ENCODE measurements at regions not wholly inside any gene's neighbourhood (a gene's known extent, or its start where the extent isn't known, plus 50 kb on each side); places are given as distances from the start of the nearest gene placed in this dataset.

DNA sequence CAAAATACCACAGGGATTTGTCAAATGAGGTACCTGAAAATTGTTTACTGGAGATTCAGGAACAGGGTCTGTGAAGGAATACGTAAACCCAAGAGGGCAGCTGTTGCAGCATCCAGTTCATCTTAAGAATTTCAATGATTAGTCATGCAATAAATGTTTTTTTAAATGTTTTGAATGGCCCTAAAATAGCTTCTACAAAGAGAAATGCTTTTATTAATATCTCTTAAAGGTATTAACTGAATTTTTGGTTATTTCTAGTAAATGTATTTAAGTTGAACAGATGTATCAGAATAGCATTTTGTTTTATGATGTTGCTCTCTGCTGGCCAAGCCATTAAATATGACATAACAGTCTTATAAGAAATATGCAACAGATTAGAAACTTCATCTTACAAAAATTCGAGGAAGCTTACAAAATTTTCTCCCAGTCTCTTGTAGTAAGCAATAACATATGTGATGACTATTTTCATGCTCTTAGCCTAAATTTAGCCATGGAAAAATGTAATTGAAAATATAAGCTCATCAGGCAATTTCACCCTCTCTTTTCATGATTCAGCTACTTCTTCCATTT, 863.9 kb downstream of the SUCLG1 start:
- no peaks in the 10 kb centered on the region for H3K4me1 ChIP-seq (ENCODE audit: control insufficient read depth, insufficient read depth, low read length)
- H3K36me3 ChIP-seq (ENCODE audit: control insufficient read depth in 2 of 2, insufficient read depth in 1 of 2, low read length in 2 of 2), result no peaks in the 10 kb centered on the region
- TF ChIP-seq ZNF341 (tag by site-specific recombination; IDR thresholded peaks at IDR 0.05; ENCODE audit: low read depth) (no peak), TRIM28 (IDR thresholded peaks at IDR 0.05; ENCODE audit: borderline replicate concordance, low read length) (no peak), SALL2 (tag by site-specific recombination; IDR thresholded peaks at IDR 0.05; ENCODE audit: borderline replicate concordance) (no peak), ZNF747 (tag by site-specific recombination; IDR thresholded peaks at IDR 0.05) (no peak), ZBTB7A (tag by site-specific recombination; IDR thresholded peaks at IDR 0.05; ENCODE audit: low read depth) (no peak), ZNF664 (tag by site-specific recombination; IDR thresholded peaks at IDR 0.05) (no peak), ZNF707 (tag by site-specific recombination; IDR thresholded peaks at IDR 0.05) (no peak), ZNF184 (tag by site-specific recombination; IDR thresholded peaks at IDR 0.05) (no peak)
- TF ChIP-seq, protein P1, sequence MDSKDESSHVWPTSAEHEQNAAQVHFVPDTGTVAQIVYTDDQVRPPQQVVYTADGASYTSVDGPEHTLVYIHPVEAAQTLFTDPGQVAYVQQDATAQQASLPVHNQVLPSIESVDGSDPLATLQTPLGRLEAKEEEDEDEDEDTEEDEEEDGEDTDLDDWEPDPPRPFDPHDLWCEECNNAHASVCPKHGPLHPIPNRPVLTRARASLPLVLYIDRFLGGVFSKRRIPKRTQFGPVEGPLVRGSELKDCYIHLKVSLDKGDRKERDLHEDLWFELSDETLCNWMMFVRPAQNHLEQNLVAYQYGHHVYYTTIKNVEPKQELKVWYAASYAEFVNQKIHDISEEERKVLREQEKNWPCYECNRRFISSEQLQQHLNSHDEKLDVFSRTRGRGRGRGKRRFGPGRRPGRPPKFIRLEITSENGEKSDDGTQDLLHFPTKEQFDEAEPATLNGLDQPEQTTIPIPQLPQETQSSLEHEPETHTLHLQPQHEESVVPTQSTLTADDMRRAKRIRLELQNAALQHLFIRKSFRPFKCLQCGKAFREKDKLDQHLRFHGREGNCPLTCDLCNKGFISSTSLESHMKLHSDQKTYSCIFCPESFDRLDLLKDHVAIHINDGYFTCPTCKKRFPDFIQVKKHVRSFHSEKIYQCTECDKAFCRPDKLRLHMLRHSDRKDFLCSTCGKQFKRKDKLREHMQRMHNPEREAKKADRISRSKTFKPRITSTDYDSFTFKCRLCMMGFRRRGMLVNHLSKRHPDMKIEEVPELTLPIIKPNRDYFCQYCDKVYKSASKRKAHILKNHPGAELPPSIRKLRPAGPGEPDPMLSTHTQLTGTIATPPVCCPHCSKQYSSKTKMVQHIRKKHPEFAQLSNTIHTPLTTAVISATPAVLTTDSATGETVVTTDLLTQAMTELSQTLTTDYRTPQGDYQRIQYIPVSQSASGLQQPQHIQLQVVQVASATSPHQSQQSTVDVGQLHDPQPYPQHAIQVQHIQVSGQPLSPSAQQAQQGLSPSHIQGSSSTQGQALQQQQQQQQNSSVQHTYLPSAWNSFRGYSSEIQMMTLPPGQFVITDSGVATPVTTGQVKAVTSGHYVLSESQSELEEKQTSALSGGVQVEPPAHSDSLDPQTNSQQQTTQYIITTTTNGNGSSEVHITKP (tag by site-specific recombination; IDR thresholded peaks at IDR 0.05), result no peak
- TF ChIP-seq, protein P2, sequence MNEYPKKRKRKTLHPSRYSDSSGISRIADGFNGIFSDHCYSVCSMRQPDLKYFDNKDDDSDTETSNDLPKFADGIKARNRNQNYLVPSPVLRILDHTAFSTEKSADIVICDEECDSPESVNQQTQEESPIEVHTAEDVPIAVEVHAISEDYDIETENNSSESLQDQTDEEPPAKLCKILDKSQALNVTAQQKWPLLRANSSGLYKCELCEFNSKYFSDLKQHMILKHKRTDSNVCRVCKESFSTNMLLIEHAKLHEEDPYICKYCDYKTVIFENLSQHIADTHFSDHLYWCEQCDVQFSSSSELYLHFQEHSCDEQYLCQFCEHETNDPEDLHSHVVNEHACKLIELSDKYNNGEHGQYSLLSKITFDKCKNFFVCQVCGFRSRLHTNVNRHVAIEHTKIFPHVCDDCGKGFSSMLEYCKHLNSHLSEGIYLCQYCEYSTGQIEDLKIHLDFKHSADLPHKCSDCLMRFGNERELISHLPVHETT (tag by site-specific recombination; IDR thresholded peaks at IDR 0.05), result no peak
- ChIA-PET CTCF (interaction anchor here (0.7 kb wide), 1 partner anchor 1315 kb away, joined by 3 read pairs; no protein-coding TSS in a partner anchor), POLR2A (no interaction called here)
- no peak overlapping the region for H3K4me3 ChIP-seq (ENCODE audit: low read depth, low read length)
- H3K27ac ChIP-seq (ENCODE audit: extremely low read depth, low read depth, low read length), result no peak overlapping the region
- H3K9me3 ChIP-seq (ENCODE audit: control insufficient read depth, insufficient read depth, low read depth, low read length), result no peaks in the 10 kb centered on the region

DNA sequence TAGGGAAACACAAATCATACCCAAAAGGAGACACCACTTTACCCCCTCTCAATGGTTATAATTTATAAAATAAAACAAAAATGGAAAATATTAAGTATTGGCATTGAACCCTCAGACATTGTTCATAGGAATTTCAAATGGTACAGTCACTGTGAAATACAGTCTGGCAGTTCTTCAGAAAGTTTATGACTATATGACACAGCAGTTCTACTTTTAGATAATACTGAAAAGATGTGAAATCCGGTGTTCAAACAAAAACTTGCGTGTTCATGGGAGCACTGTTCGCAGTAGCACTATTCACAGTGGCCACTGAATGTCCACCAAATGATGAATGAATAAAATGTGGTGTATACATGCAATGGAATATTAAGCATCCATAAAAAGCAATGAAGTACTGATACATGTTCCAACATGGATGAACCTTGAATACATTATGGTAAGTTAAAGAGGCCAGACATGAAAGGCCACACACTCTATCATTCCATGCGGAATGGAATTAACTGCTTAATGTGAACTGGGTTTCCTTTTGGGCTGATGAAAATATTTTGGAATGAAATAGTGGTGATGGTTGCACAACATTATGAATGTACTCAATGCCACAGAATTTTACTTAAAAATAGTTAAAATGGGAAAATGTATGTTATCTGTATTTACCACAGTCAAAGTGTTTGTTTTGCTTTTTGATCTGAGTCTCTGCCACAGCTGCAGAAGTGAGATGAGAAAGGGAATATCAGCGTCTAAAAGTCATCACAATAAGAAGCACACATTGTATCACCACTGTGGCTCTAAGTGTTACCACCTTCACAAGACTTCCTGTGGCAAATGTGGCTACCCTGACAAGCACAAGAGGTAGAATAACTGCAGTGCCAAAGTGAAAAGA, 864.6 kb downstream of the SUCLG1 start:
- Histone ChIP-seq H3K4me3 (ENCODE audit: low read depth, low read length) (no peak overlapping the region), H3K27ac (ENCODE audit: extremely low read depth, low read depth, low read length) (no peak overlapping the region), H3K36me3 (ENCODE audit: control insufficient read depth in 2 of 2, insufficient read depth in 1 of 2, low read length in 2 of 2) (no peaks in the 10 kb centered on the region), H3K9me3 (ENCODE audit: control insufficient read depth, insufficient read depth, low read depth, low read length) (no peaks in the 10 kb centered on the region), H3K4me1 (ENCODE audit: control insufficient read depth, insufficient read depth, low read length) (no peaks in the 10 kb centered on the region)
- ChIA-PET POLR2A (no interaction called here), CTCF (no interaction called here)
- TF ChIP-seq, protein P3, sequence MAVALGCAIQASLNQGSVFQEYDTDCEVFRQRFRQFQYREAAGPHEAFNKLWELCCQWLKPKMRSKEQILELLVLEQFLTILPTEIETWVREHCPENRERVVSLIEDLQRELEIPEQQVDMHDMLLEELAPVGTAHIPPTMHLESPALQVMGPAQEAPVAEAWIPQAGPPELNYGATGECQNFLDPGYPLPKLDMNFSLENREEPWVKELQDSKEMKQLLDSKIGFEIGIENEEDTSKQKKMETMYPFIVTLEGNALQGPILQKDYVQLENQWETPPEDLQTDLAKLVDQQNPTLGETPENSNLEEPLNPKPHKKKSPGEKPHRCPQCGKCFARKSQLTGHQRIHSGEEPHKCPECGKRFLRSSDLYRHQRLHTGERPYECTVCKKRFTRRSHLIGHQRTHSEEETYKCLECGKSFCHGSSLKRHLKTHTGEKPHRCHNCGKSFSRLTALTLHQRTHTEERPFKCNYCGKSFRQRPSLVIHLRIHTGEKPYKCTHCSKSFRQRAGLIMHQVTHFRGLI (tag by site-specific recombination; IDR thresholded peaks at IDR 0.05), result no peak
- TF ChIP-seq BCL11A (tag by site-specific recombination; IDR thresholded peaks at IDR 0.05; ENCODE audit: low read depth) (no peak), ZNF24 (tag by site-specific recombination; IDR thresholded peaks at IDR 0.05) (no peak), EGR2 (tag by site-specific recombination; IDR thresholded peaks at IDR 0.05; ENCODE audit: low read depth) (no peak), ZNF48 (tag by site-specific recombination; IDR thresholded peaks at IDR 0.05) (no peak), OVOL3 (tag by site-specific recombination; IDR thresholded peaks at IDR 0.05) (no peak), ZNF146 (tag by site-specific recombination; IDR thresholded peaks at IDR 0.05) (no peak), ZNF155 (tag by site-specific recombination; IDR thresholded peaks at IDR 0.05) (no peak), ZNF521 (tag by site-specific recombination; IDR thresholded peaks at IDR 0.05) (no peak), ZNF140 (tag by site-specific recombination; IDR thresholded peaks at IDR 0.05) (no peak), SP3 (tag by site-specific recombination; IDR thresholded peaks at IDR 0.05) (no peak), ZNF514 (tag by site-specific recombination; IDR thresholded peaks at IDR 0.05) (no peak)
- TF ChIP-seq, protein P4, sequence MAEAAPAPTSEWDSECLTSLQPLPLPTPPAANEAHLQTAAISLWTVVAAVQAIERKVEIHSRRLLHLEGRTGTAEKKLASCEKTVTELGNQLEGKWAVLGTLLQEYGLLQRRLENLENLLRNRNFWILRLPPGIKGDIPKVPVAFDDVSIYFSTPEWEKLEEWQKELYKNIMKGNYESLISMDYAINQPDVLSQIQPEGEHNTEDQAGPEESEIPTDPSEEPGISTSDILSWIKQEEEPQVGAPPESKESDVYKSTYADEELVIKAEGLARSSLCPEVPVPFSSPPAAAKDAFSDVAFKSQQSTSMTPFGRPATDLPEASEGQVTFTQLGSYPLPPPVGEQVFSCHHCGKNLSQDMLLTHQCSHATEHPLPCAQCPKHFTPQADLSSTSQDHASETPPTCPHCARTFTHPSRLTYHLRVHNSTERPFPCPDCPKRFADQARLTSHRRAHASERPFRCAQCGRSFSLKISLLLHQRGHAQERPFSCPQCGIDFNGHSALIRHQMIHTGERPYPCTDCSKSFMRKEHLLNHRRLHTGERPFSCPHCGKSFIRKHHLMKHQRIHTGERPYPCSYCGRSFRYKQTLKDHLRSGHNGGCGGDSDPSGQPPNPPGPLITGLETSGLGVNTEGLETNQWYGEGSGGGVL (tag by site-specific recombination; IDR thresholded peaks at IDR 0.05), result no peak
- TF ChIP-seq, protein P5, sequence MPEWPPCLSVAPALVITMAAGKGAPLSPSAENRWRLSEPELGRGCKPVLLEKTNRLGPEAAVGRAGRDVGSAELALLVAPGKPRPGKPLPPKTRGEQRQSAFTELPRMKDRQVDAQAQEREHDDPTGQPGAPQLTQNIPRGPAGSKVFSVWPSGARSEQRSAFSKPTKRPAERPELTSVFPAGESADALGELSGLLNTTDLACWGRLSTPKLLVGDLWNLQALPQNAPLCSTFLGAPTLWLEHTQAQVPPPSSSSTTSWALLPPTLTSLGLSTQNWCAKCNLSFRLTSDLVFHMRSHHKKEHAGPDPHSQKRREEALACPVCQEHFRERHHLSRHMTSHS (tag by site-specific recombination; IDR thresholded peaks at IDR 0.05), result no peak

All from HEK293 (cell line).